NOMO-1 treated with dmso at 0.1 percent for 144 hours (cell line): ENCODE measurements at regions not wholly inside any gene's neighbourhood (a gene's known extent, or its start where the extent isn't known, plus 50 kb on each side); places are given as distances from the start of the nearest gene placed in this dataset.
A peak's percentile ranks its signal among the peaks of the same experiment; 100 is the strongest.

Source experiments
- DNase-seq: peaks from one replicate; lab custom pipeline; 2025; ENCODE audit not compliant: unreplicated experiment; lab: John Stamatoyannopoulos, UW

- no peak for DNase-seq
Observed at GRCh38 chr7:73963252-73963822, 64.6 kb upstream of the ELN start.

DNA sequence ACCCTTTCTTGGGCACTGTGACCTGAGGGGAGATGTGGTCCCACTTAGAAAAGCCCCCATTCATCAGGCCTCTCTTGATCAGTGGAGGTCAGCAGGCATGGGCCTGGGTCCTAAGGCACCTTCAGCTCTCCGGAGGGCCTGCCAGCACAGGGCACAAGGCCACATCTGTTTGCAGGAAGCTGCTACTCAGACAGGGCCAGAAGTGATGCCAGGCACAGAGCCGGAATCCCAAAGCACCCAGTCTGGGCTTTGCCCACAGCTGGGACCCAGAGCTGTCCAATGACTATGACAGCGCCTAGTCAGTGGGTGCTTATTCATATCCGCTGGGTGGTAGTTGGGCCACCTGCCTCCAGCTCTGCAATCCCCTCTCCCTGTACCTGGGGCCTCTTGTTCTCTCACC is 63.2 kb upstream of the ELN start:
- DNase-seq = no peak

DNA sequence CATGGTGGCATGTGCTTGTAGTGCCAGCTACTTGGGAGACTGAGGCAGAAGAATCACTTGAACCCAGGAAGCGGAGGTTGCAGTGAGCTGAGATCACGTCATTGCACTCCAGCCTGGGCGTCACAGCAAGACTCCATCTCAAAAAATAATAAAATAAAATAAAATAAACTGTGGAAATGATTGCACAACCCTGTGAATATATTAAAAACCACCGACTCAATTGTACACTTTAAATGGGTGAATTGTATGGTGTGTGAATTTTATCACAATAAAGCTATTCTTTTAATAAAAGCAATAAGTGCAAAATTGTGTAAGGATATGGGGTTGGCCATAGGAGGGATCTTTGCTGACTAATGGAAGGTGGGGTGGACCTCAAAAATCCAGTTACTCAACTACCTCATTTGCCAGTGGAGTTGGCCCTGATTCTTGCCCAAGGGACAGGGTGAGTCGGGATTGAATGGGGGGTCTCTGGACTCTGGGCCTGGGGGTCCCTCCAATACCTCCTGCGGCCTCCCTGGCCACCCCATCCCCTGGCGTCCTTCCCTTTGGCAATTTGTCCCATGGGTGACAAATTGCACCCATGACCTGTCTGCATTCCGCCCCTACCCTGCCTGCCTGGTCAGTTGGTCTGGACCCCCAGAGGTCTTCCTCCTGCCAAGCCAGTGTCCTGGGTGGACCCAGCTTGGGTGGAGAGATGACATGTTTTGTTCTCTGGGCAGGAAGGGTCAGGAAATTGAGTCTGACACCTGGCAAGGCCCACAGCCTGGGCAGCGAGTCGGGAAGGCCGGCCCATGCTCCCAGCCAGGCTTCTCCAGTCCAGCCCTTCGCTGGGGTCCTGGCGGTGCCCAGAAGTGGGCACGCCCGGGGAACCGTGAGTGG is 61.7 kb upstream of the ELN start:
- no peak for DNase-seq

DNA sequence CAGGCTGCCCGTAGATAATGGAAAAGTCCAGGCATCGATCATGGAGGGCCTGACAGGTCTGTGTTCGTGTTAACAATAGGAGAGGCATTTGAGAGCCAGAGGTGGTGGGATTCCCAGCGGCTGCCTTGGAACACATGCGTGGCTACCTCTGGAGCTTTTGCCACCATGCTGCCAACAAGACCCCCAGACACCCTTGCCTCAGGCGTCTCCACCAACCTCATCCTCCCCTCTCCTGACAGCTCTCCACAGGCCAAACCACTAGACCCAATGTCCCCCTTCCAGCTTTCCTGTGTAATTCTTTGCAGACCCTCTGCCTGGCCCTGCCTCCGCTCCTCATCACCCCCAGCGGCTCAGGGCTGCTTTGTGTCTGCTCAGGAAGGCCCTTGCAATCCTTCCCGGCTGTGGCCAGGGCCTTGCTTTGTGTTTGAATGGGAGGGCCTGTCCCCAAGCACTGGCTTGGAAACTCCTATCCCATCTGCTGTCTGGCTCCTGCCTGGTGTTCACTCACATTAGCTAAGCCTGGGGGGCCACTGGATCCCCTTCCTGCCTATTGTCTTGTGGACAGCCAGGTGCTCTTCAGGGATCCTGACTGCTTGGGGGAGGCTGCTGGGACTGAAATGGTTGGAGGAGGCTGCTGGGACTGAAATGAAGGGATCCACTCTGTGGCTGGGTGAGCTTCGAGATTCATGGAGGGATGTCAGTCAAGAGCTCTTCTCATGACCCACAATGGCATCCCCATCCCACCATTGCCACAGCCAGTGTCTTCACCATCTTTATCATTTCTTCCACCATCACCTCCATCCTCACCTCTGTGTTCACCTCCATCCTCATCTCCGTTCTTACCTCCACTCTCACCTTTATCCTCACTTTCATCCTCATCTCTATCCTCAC is 60.8 kb upstream of the ELN start:
- no peak for DNase-seq

DNA sequence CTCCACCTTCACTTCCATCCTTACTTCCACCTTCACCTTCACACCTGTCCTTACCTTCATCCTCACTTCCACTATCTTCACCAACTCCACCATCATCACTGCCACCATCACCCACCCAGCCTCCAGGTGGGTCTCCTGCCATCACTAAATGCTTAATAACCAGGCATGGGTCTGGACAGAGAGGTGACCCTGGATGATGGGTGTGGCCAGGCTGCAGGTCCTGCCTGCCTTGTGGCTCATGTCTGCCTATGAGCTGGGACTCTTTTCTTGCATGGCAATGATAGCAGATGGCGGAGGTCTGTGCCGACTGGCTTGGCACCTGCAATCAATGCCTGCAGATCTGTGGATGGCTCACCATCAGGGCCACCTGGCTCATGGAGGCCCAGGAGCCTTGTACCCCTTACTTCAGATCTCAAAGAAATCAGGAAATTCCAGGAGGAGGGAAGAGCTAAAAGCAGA is 60.1 kb upstream of the ELN start:
- no peak for DNase-seq

DNA sequence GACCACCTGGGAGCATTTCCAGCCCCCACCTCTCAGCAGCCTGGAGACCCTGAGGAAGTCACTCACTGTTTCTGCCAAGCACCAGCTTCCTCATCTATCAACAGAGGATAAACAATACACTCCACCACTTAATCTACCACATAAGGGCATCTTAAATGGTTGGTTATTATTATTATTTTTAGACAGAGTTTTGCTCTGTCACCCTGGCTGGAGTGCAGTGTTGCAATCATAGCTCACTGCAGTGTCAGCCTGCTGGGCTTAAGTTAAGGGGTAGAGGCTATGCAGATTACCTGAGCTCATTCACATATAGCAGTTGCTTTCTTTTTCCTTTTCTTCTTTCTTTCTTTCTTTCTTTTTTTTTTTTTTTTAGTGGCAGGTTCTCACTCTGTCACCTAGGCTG is 59.5 kb upstream of the ELN start:
- DNase-seq = peak; percentile 45

GRCh38 chr7:73969991-73970390 is 58.0 kb upstream of the ELN start:
- DNase-seq = no peak

GRCh38 chr7:73970801-73971229 is 57.2 kb upstream of the ELN start:
- no peak for DNase-seq

- no peak for DNase-seq
Observed at GRCh38 chr7:73971322-73971703, 56.7 kb upstream of the ELN start.

- DNase-seq = no peak
Observed at GRCh38 chr7:73971704-73972341, 56.1 kb upstream of the ELN start.

DNA sequence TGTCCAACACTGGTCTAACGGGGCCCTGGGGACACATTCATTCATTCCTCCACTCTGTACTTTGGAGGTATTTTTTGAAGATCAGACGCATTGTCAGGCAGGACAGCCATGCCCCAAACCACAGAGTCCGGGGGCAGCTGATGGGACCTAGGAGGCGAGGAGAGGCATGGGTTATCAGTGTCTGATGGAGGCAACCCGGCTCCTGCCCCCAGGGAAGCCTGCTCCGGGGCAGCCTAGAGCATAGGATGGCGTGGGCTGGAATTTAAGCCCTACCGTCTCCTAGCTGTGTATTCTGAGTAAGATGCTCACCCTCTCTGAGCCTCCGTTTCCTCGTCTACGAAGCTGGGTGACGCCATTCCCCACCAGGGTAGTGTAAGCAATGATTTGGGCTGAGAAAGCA is 55.4 kb upstream of the ELN start:
- DNase-seq = no peak

- DNase-seq = no peak
Observed at GRCh38 chr7:73973091-73973490, 54.9 kb upstream of the ELN start.

- DNase-seq = no peak
Observed at GRCh38 chr7:73974101-73974947, 53.6 kb upstream of the ELN start.

DNA sequence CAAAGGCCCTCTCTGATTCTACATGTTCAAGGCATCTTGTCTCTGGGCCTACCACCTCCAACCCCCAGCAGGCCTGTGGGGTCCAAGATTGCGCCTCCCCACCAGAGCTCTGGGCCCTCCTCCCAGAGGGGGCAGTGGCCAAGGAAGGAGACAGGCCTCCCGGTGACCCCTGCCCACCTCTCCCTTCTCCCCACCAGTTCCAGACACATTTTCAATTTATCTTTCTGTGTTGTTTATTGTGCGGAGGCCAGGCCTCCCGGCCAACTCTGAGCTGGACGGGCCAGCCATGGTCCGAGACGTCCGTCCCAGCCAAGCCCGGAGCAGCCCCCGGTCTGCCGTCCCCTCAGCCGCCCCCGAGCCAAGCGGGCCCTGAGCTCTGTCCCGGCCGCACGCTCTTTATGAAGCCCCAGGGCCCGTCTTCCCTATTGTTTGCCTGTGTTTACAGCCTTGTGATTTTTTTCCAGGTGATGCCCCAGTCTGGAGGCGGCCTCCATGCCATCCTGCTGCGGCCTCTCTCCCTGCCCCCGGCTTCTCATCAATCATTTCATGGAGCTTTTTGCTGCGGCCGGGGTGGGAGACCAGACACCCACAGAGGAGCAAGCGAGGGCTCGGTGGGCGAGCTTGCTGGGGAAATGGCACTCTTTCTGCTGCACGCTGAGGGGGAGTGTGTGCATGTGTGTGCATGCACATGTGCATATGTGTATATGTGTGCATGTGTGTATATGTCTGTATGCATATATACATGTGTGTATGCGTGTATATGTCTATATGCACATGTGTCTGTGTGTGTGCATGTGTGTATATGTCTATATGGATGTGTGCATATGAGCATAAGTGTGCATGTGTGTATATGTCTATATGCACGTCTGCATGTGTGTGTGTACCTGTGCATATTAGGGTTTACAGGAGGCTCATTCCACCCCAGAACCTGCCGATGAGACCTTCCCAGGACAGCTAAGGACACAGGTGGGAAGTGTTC is 52.7 kb upstream of the ELN start:
- DNase-seq = no peak

GRCh38 chr7:73976761-73977618 is 51.0 kb upstream of the ELN start:
- DNase-seq = no peak

- no peak for DNase-seq
Observed at GRCh38 chr7:73977619-73978618, 50.1 kb upstream of the ELN start.
